Ascending aorta (tissue), 2 donors: ENCODE measurements at regions not wholly inside any gene's neighbourhood (a gene's known extent, or its start where the extent isn't known, plus 50 kb on each side); places are given as distances from the start of the nearest gene placed in this dataset.
"Not testable (repeated sequence)": the region's sequence is repeated elsewhere in the genome, so short reads cannot be mapped to it uniquely, and the experiment has no call there.

Experiments used
- DNase-seq, 2 donors: peaks; one replicate each; pipeline ENCODE4 v3.0.0-alpha.2; 2019; ENCODE audit warnings: low spot score in 2 of 2
- H3K27ac ChIP-seq, 2 donors: fragments of 200-600 bp; sonication (generic); one replicate each; pipeline ENCODE4 v1.5.1; 2016 to 2017; ENCODE audit warnings: mild to moderate bottlenecking in 1 of 2
- H3K27me3 ChIP-seq: fragments of 200-600 bp; sonication (generic); one replicate; pipeline ENCODE4 v1.5.1; 2017
- H3K36me3 ChIP-seq, 2 donors: fragments of 200-600 bp; sonication (generic); one replicate each; pipeline ENCODE4 v1.5.1; 2016
- H3K4me1 ChIP-seq, 2 donors: fragments of 200-600 bp; sonication (generic); one replicate each; pipeline ENCODE4 v1.5.1; 2016 to 2017; ENCODE audit warnings: mild to moderate bottlenecking in 1 of 2
- H3K4me3 ChIP-seq, 2 donors: fragments of 200-600 bp; sonication (generic); one replicate each; pipeline ENCODE4 v1.5.1; 2016 to 2017; ENCODE audit warnings: mild to moderate bottlenecking in 1 of 2
- H3K9me3 ChIP-seq, 2 donors: fragments of 200-600 bp; sonication (generic); one replicate each; pipeline ENCODE4 v1.5.1; 2016
- intact Hi-C: fragments of 100-400 bp; cut with DNase I; formaldehyde crosslinking; loops from one replicate; pipeline ENCODE4 v1.15.1; 2023
- TF ChIP-seq, protein P1 (sequence below), 3 experiments: fragments of 200-600 bp in 2 of 3; fragments of 450-650 bp in 1 of 3; sonication (generic) in 2 of 3; IDR thresholded peaks; one replicate each; pipeline ENCODE4 v1.5.1; 2016 to 2019; ENCODE audit warnings: antibody characterized with exemption in 3 of 3, mild to moderate bottlenecking in 1 of 3, moderate library complexity in 1 of 3

DNA sequence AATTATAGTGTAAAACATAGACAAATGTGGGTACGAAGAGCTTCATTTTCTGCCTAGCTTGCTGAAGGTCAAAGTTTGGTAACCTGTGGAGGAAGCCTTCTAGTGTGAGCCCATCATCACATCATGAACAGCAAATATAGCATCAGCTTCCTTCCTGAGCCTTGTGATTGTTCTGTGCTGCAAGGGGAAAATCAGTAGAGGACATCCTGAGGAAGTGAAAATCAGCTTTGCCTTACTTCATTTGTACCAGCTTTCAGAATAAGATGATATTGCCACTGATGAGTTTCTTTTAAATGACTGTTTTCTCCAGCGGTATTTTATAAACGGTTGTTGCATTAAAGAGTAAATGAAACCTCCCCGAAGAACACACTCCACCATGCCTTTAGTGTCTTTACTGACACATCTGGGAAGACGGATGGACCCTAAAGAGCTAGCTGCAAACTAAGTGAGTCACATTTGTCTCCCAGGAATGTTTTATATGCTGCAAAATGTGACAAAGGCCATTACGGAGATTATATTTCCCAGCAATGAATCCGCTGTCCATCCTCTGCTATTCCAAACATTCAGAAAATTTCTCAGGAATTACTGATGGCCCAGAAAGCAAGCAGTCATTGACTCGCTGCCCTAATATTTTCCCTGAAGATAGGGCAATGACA lies 1272.8 kb downstream of the SUCLG1 start:
- no peaks in the 10 kb centered on the region for H3K27me3 ChIP-seq
- no peak overlapping the region for H3K27ac ChIP-seq
- H3K4me1 ChIP-seq = no peaks in the 10 kb centered on the region
- H3K9me3 ChIP-seq = no peaks in the 10 kb centered on the region
- no peak for DNase-seq
- no peak overlapping the region for H3K4me3 ChIP-seq
- no peaks in the 10 kb centered on the region for H3K36me3 ChIP-seq
- intact Hi-C loops = no loop called here
- TF ChIP-seq, protein P1, sequence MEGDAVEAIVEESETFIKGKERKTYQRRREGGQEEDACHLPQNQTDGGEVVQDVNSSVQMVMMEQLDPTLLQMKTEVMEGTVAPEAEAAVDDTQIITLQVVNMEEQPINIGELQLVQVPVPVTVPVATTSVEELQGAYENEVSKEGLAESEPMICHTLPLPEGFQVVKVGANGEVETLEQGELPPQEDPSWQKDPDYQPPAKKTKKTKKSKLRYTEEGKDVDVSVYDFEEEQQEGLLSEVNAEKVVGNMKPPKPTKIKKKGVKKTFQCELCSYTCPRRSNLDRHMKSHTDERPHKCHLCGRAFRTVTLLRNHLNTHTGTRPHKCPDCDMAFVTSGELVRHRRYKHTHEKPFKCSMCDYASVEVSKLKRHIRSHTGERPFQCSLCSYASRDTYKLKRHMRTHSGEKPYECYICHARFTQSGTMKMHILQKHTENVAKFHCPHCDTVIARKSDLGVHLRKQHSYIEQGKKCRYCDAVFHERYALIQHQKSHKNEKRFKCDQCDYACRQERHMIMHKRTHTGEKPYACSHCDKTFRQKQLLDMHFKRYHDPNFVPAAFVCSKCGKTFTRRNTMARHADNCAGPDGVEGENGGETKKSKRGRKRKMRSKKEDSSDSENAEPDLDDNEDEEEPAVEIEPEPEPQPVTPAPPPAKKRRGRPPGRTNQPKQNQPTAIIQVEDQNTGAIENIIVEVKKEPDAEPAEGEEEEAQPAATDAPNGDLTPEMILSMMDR (IDR thresholded peaks at IDR 0.05) = no peak

DNA sequence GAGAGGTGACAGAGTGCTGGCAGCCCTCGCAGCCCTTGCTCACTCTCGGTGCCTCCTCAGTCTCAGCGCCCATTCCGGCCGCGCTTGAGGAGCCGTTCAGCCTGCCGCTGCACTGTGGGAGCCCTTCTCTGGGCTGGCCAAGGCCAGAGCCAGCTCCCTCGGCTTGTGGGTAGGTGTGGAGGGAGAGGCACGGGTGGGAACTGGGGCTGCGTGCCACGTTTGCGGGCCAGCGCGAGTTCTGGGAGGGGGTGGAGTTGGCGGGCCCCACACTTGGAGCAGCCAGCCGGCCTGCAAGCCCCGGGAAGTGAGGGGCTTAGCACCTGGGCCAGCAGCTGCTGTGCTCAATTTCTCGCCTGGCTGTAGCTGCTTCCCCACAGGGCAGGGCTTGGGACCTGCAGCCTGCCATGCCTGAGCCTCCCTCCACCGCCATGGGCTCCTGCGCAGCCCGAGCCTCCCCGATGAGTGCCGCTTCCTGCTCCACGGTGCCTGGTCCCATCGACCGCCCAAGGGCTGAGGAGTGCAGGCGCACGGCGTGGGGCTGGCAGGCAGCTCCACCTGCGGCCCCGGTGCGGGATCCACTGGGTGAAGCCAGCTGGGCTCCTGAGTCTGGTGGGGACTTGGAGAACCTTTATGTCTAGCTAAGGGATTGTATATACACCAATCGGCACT lies 1278.1 kb downstream of the SUCLG1 start:
- H3K9me3 ChIP-seq, DNase-seq, H3K27ac ChIP-seq, H3K4me3 ChIP-seq, H3K27me3 ChIP-seq, intact Hi-C loops, H3K4me1 ChIP-seq, H3K36me3 ChIP-seq: not testable (repeated sequence)

DNA sequence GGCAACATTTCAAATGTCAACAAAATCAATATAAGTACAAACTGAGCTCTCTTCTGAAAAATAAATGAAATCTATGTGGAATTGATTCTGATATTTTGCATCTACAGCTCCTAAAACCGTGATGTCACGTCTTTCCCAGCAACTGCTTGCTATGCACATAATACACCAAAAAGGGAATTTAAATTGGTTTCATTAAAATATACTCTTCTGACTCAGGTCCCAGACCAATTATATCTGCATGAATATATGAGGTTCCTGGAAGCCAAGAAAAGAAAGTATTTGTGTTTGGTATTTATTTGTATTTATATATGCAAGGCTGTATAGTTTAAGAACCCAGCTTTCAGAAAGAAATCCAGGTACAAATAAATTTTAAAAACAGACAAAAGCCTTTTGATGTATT lies 1282.5 kb downstream of the SUCLG1 start:
- intact Hi-C loops = no loop called here
- H3K27ac ChIP-seq = no peak overlapping the region
- no peaks in the 10 kb centered on the region for H3K27me3 ChIP-seq
- no peak for DNase-seq
- TF ChIP-seq, protein P1 (IDR thresholded peaks at IDR 0.05) = no peak
- H3K9me3 ChIP-seq = no peaks in the 10 kb centered on the region
- H3K4me1 ChIP-seq = no peaks in the 10 kb centered on the region
- H3K4me3 ChIP-seq = no peak overlapping the region
- no peaks in the 10 kb centered on the region for H3K36me3 ChIP-seq

DNA sequence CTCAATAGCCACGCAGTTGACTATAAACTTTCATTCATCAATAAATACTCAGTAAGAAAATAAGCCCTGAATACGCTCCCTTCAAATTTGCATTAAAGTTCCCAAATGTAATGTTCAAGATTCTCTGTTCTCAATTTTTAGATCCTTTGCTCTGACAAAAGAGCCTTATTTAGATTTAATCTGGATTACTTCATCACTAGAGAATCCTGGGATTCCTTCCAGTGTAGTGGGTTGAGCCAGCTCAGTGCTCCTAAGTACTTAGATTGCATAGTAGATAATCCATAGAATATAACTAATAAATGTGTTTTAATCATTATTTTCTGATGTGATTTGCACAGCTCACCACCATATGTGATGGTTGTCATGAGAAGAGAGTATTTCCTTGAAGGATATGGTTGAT lies 1286.2 kb downstream of the SUCLG1 start:
- no peaks in the 10 kb centered on the region for H3K9me3 ChIP-seq

GRCh38 chr2:83168377-83168776 lies 1290.7 kb downstream of the SUCLG1 start:
- Histone ChIP-seq H3K27me3 (no peaks in the 10 kb centered on the region), H3K4me1 (no peaks in the 10 kb centered on the region), H3K4me3 (no peak overlapping the region), H3K36me3 (no peaks in the 10 kb centered on the region), H3K9me3 (no peaks in the 10 kb centered on the region), H3K27ac (no peak overlapping the region)
- TF ChIP-seq, protein P1 (IDR thresholded peaks at IDR 0.05) = no peak
- intact Hi-C loops = no loop called here
- no peak for DNase-seq

More for the DNA sequence above, 1286.2 kb downstream of the SUCLG1 start:
- TF ChIP-seq, protein P1 (IDR thresholded peaks at IDR 0.05) = no peak
- Histone ChIP-seq H3K27me3 (no peaks in the 10 kb centered on the region), H3K4me3 (no peak overlapping the region), H3K27ac (no peak overlapping the region), H3K36me3 (no peaks in the 10 kb centered on the region), H3K4me1 (no peaks in the 10 kb centered on the region)
- intact Hi-C loops = no loop called here
- no peak for DNase-seq

DNA sequence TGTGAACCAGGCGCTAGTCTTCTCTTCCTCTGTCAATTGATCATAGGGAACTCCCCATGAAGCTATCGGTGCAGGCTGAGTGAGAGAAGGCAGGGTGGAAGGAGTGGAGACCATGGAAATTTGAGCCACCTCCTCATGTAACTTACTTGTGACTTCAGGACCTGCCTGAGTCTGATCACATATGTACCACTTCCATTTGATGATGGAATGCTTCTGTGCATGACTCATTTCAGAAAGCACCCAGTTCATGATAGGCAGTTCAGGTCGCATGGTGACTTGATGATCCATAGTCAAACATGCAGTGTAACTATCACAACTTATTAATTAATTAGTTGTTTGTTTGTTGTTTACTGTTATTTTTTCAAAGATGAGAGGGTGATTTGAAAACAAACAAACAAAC lies 1296.7 kb downstream of the SUCLG1 start:
- intact Hi-C loops = no loop called here
- Histone ChIP-seq H3K4me1 (no peaks in the 10 kb centered on the region), H3K27me3 (no peaks in the 10 kb centered on the region), H3K4me3 (no peak overlapping the region), H3K36me3 (no peaks in the 10 kb centered on the region), H3K9me3 (no peaks in the 10 kb centered on the region), H3K27ac (no peak overlapping the region)
- TF ChIP-seq, protein P1 (IDR thresholded peaks at IDR 0.05) = no peak
- DNase-seq = no peak
